ENCODE measurements at regions not wholly inside any gene's neighbourhood (a gene's known extent, or its start where the extent isn't known, plus 50 kb on each side); places are given as distances from the start of the nearest gene placed in this dataset.

DNA sequence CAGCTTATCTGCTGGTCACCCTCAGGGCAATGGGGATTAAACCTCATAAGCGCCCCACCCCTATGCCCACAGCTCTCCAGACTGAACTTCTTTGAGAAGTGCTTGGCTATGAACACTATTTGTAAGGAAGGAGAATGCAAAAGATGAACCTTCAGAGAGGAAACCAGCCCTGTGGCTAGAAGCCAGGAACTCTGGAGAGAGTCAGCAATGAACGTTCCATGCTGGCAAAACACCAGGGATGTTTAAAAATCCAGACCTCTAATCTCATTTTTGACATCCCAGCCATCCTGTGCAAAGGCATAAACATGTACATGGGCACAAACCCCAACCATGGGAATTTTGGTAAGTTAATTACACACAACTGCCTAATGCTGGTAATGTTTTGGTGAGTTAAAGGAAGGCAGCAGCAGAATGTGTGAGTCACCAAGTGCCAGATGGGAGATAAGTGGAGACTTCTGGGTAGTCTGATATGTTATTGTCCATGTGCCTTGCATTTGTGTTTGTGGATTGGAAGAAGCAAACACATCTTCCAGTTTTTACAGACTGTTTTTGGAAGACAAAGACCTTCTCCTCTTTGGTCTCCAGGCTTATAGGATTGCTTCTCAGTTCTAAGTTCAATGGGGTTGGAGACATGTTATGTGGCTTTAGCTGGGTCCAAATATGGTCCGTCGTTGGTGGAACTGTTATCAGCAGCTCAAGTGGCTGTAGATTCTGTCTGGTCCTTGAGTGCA, 174.1 kb upstream of the ETV3 start:
- TF ChIP-seq, protein P1, sequence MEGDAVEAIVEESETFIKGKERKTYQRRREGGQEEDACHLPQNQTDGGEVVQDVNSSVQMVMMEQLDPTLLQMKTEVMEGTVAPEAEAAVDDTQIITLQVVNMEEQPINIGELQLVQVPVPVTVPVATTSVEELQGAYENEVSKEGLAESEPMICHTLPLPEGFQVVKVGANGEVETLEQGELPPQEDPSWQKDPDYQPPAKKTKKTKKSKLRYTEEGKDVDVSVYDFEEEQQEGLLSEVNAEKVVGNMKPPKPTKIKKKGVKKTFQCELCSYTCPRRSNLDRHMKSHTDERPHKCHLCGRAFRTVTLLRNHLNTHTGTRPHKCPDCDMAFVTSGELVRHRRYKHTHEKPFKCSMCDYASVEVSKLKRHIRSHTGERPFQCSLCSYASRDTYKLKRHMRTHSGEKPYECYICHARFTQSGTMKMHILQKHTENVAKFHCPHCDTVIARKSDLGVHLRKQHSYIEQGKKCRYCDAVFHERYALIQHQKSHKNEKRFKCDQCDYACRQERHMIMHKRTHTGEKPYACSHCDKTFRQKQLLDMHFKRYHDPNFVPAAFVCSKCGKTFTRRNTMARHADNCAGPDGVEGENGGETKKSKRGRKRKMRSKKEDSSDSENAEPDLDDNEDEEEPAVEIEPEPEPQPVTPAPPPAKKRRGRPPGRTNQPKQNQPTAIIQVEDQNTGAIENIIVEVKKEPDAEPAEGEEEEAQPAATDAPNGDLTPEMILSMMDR (IDR thresholded peaks at IDR 0.05; ENCODE audit: low read depth, low read length): no peak
- TF ChIP-seq EZH2phosphoT487 (IDR thresholded peaks at IDR 0.05; ENCODE audit: low read depth): no peak

Measured in OCI-LY3 (cell line).